NCI-H146 treated with DMSO at 0.1 percent for 48 hours (cell line): ENCODE measurements at regions not wholly inside any gene's neighbourhood (a gene's known extent, or its start where the extent isn't known, plus 50 kb on each side); places are given as distances from the start of the nearest gene placed in this dataset.
"Not testable (repeated sequence)": the region's sequence is repeated elsewhere in the genome, so short reads cannot be mapped to it uniquely, and the experiment has no call there.

Experiments used
- DNase-seq: peaks from one replicate; lab custom pipeline; 2025; ENCODE audit not compliant: unreplicated experiment; lab: John Stamatoyannopoulos, UW

GRCh38 chr6:50993941-50994720, 175.5 kb downstream of the TFAP2B start:
- no peak for DNase-seq

GRCh38 chr6:50995036-50995435, 176.4 kb downstream of the TFAP2B start:
- no peak for DNase-seq

GRCh38 chr6:50998905-50999304, 180.2 kb downstream of the TFAP2B start:
- no peak for DNase-seq

- DNase-seq: no peak
Observed at GRCh38 chr6:51001399-51001798, 182.7 kb downstream of the TFAP2B start.

- DNase-seq: no peak
Observed at GRCh38 chr6:51004380-51004779, 185.7 kb downstream of the TFAP2B start.

- DNase-seq: no peak
Observed at GRCh38 chr6:51005779-51006178, 187.1 kb downstream of the TFAP2B start.

- no peak for DNase-seq
Observed at GRCh38 chr6:51007237-51007636, 188.6 kb downstream of the TFAP2B start.

GRCh38 chr6:51008693-51009092, 190.0 kb downstream of the TFAP2B start:
- DNase-seq: not testable (repeated sequence)

GRCh38 chr6:51013376-51013775, 194.7 kb downstream of the TFAP2B start:
- no peak for DNase-seq

GRCh38 chr6:51015394-51015793, 196.7 kb downstream of the TFAP2B start:
- no peak for DNase-seq

GRCh38 chr6:51016489-51016888, 197.8 kb downstream of the TFAP2B start:
- DNase-seq: no peak

GRCh38 chr6:51019806-51020205, 201.1 kb downstream of the TFAP2B start:
- no peak for DNase-seq

GRCh38 chr6:51021171-51021570, 202.5 kb downstream of the TFAP2B start:
- DNase-seq: no peak

GRCh38 chr6:51024126-51024525, 205.5 kb downstream of the TFAP2B start:
- no peak for DNase-seq

GRCh38 chr6:51025082-51025777, 206.6 kb downstream of the TFAP2B start:
- DNase-seq: no peak

GRCh38 chr6:51027283-51028065, 208.8 kb downstream of the TFAP2B start:
- DNase-seq: no peak

- DNase-seq: no peak
Observed at GRCh38 chr6:51028276-51028675, 209.6 kb downstream of the TFAP2B start.

GRCh38 chr6:51029561-51029960, 210.9 kb downstream of the TFAP2B start:
- DNase-seq: no peak

GRCh38 chr6:51045548-51045947, 226.9 kb downstream of the TFAP2B start:
- no peak for DNase-seq

- DNase-seq: no peak
Observed at GRCh38 chr6:51049288-51049982, 230.8 kb downstream of the TFAP2B start.
